ENCODE measurements at regions not wholly inside any gene's neighbourhood (a gene's known extent, or its start where the extent isn't known, plus 50 kb on each side); places are given as distances from the start of the nearest gene placed in this dataset.

DNA sequence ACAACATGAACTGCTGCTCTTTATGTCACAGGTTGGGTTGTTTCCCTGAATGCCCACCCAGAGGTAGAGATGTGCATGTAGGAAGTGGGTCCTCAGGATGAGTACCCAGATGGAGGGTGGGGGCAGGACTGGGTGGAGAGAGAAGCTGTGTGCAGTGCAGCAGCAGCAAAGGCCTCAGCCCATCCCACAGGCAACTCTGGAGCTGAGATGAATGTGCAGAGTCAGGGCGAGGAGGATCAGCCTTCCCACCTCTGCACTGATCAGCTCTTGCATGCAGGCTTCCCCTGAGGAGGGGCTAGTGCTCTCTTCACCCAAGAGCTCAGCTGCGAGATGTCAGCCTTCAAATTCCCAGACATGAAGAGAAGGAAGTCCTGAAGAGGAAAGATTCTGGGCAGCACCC is 326.2 kb upstream of the RAB6C start:
- Mint-ChIP-seq H3K27ac (no peak overlapping the region), H3K27me3 (no peaks in the 10 kb centered on the region), H3K4me3 (no peak overlapping the region), H3K9me3 (no peaks in the 10 kb centered on the region), H3K4me1 (no peaks in the 10 kb centered on the region), H3K36me3 (no peaks in the 10 kb centered on the region)
- Histone ChIP-seq H3K27me3 (ENCODE audit: insufficient read depth, low read length, poor library complexity, severe bottlenecking) (no peaks in the 10 kb centered on the region), H3K4me3 (ENCODE audit: low read length) (no peak overlapping the region), H3K9me3 (ENCODE audit: low read length) (no peaks in the 10 kb centered on the region), H3K27ac (ENCODE audit: low read depth, low read length) (no peak overlapping the region), H3K36me3 (ENCODE audit: insufficient read depth, low read length) (no peaks in the 10 kb centered on the region), H3K4me1 (ENCODE audit: insufficient read depth, low read length) (no peaks in the 10 kb centered on the region)
- ChIA-PET POLR2A (no interaction called here), CTCF (no interaction called here)
- DNase-seq = no peak

DNA sequence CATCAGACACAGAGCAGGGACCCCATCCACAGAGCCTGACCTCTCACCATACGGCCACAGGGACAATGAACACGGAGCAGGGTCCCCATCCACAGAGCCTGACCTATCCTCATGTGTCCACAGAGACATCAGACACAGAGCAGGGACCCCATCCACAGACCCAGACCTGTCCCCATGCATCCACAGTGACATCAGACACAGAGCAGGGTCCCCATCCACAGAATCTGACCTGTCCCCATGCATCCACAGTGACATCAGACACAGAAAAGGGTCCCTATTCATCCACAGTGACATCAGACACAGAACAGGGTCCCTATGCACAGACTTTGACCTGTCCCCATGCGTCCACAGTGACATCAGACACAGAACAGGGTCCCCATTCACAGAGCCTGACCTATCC is 325.1 kb upstream of the RAB6C start:
- H3K4me3 ChIP-seq (ENCODE audit: low read length) = no peak overlapping the region
- H3K4me1 ChIP-seq (ENCODE audit: insufficient read depth, low read length) = no peaks in the 10 kb centered on the region
- Mint-ChIP-seq H3K4me3 (no peak overlapping the region), H3K27me3 (no peaks in the 10 kb centered on the region), H3K4me1 (no peaks in the 10 kb centered on the region), H3K36me3 (no peaks in the 10 kb centered on the region), H3K9me3 (peaks cover 0 to 3% (median 2%) of the 10 kb centered on the region in 5 donors), H3K27ac (no peak overlapping the region)
- H3K27ac ChIP-seq (ENCODE audit: low read depth, low read length) = no peak overlapping the region
- POLR2A ChIA-PET = no interaction called here
- CTCF ChIA-PET = no interaction called here
- DNase-seq = no peak
- no peaks in the 10 kb centered on the region for H3K36me3 ChIP-seq (ENCODE audit: insufficient read depth, low read length)
- H3K9me3 ChIP-seq (ENCODE audit: low read length) = no peaks in the 10 kb centered on the region
- H3K27me3 ChIP-seq (ENCODE audit: insufficient read depth, low read length, poor library complexity, severe bottlenecking) = no peaks in the 10 kb centered on the region

DNA sequence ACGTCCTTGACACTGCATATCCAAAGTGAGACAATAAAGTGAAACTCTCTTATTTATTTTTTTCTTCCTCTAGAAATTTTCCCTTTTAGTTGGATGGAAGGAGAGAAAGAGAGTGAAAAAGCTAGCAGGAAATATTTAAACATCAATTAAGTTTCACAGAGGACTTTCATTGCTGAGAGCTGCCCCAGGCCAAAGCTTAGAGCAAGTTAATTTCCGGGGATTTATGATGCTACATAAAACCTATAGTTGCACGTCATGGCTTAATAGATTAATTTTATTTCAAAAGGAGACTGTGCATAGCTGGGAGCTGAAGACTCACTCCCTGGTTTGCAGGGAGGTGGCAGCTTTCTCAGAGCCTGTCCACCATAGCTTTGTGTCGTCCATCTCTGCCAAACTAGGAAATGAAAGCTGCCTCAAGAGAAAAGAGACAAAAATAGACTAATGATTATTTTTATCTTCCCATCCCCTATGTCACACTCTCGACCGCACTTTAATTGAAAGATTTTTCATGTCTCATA is 323.3 kb upstream of the RAB6C start:
- no peak for DNase-seq
- no peaks in the 10 kb centered on the region for H3K36me3 ChIP-seq (ENCODE audit: insufficient read depth, low read length)
- Mint-ChIP-seq H3K9me3 (peaks cover 0 to 6% (median 4%) of the 10 kb centered on the region in 5 donors), H3K4me1 (no peaks in the 10 kb centered on the region), H3K4me3 (no peak overlapping the region), H3K36me3 (no peaks in the 10 kb centered on the region), H3K27ac (no peak overlapping the region), H3K27me3 (peaks cover 2 to 3% of the 10 kb centered on the region in 2 donors)
- CTCF ChIA-PET = no interaction called here
- H3K9me3 ChIP-seq (ENCODE audit: low read length) = no peaks in the 10 kb centered on the region
- no peaks in the 10 kb centered on the region for H3K27me3 ChIP-seq (ENCODE audit: insufficient read depth, low read length, poor library complexity, severe bottlenecking)
- no peak overlapping the region for H3K27ac ChIP-seq (ENCODE audit: low read depth, low read length)
- no peak overlapping the region for H3K4me3 ChIP-seq (ENCODE audit: low read length)
- no peaks in the 10 kb centered on the region for H3K4me1 ChIP-seq (ENCODE audit: insufficient read depth, low read length)
- POLR2A ChIA-PET = no interaction called here

DNA sequence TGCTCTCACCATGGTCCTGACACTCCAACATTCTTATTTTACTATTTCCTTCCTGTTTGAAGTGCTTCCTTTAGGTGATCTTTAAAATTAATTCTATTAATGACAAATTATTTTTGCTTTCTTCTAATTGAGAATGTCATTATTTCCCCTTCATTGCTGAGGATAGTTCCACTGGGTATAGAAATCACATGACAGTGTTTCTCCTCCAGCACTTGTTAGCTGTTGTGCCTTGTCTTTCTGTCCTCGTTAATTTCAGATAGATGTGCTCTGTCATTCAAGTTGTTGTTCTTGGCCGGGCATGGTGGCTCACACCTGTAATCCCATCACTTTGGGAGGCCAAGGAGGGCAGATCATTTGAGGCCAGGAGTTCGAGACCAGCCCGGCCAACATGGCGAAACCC is 321.0 kb upstream of the RAB6C start:
- no peaks in the 10 kb centered on the region for H3K36me3 Mint-ChIP-seq
- no peak overlapping the region for H3K27ac Mint-ChIP-seq
- ChIA-PET CTCF (no interaction called here), POLR2A (no interaction called here)
- Histone ChIP-seq H3K4me1 (ENCODE audit: insufficient read depth, low read length) (no peaks in the 10 kb centered on the region), H3K9me3 (ENCODE audit: low read length) (no peaks in the 10 kb centered on the region), H3K4me3 (ENCODE audit: low read length) (no peak overlapping the region), H3K27ac (ENCODE audit: low read depth, low read length) (no peak overlapping the region), H3K27me3 (ENCODE audit: insufficient read depth, low read length, poor library complexity, severe bottlenecking) (no peaks in the 10 kb centered on the region), H3K36me3 (ENCODE audit: insufficient read depth, low read length) (no peaks in the 10 kb centered on the region)
- H3K4me3 Mint-ChIP-seq = no peak overlapping the region
- peaks cover 3 to 8% of the 10 kb centered on the region in 2 donors for H3K27me3 Mint-ChIP-seq
- peaks cover 0 to 6% (median 4%) of the 10 kb centered on the region in 5 donors for H3K9me3 Mint-ChIP-seq
- H3K4me1 Mint-ChIP-seq = no peaks in the 10 kb centered on the region
- DNase-seq = no peak

DNA sequence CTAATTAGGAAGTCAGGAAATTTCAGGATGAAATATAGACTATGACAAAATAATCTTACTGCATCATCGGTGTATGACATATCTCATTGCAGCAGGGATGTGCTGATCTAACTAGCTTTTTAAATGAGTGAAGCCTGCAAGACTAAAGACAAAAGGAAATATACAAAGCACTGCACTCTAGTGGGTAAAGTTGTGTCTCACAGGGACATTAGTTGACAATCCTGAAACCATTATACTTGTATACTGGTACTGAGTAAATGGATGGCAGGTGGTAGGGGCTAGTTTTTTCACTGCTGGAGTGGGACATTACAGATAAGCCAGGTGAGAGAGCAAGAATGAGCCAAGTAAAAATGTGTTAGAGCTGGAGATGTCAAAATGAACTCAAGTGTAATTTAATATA is 317.5 kb upstream of the RAB6C start:
- no peaks in the 10 kb centered on the region for H3K4me1 Mint-ChIP-seq

DNA sequence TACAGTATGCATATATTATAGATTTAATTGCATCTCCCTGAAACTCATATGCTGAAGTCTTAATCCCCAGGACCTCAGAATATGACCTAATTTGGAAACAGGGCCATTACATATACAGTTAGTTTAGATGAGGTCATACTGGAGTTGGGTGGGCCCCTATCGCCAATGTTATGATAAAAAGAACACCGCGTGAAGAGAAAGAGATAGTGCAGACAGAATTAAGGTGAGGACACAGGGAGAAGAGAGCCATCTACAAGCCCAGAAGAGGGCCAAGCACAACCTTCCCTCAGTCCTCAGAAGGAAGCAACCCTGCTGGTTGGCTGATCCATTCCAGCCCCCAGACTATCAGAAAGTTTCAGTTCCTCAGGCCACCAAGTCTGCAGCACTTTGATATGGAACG is 311.9 kb upstream of the RAB6C start:
- Histone ChIP-seq H3K27ac (ENCODE audit: low read depth, low read length) (no peak overlapping the region), H3K36me3 (ENCODE audit: insufficient read depth, low read length) (no peaks in the 10 kb centered on the region), H3K27me3 (ENCODE audit: insufficient read depth, low read length, poor library complexity, severe bottlenecking) (no peaks in the 10 kb centered on the region), H3K4me1 (ENCODE audit: insufficient read depth, low read length) (no peaks in the 10 kb centered on the region), H3K9me3 (ENCODE audit: low read length) (no peaks in the 10 kb centered on the region), H3K4me3 (ENCODE audit: low read length) (no peak overlapping the region)
- Mint-ChIP-seq H3K9me3 (no peaks in the 10 kb centered on the region), H3K4me1 (no peaks in the 10 kb centered on the region), H3K27me3 (no peaks in the 10 kb centered on the region), H3K27ac (peak overlapping the region in 1 of 8 donors; percentile 51), H3K36me3 (no peaks in the 10 kb centered on the region), H3K4me3 (no peak overlapping the region)
- ChIA-PET CTCF (no interaction called here), POLR2A (no interaction called here)
- DNase-seq = no peak

More for the DNA sequence above, 317.5 kb upstream of the RAB6C start:
- H3K36me3 Mint-ChIP-seq = no peaks in the 10 kb centered on the region
- Histone ChIP-seq H3K4me3 (ENCODE audit: low read length) (no peak overlapping the region), H3K4me1 (ENCODE audit: insufficient read depth, low read length) (no peaks in the 10 kb centered on the region), H3K36me3 (ENCODE audit: insufficient read depth, low read length) (no peaks in the 10 kb centered on the region), H3K9me3 (ENCODE audit: low read length) (no peaks in the 10 kb centered on the region), H3K27ac (ENCODE audit: low read depth, low read length) (no peak overlapping the region), H3K27me3 (ENCODE audit: insufficient read depth, low read length, poor library complexity, severe bottlenecking) (no peaks in the 10 kb centered on the region)
- H3K9me3 Mint-ChIP-seq = peaks cover 0 to 6% (median 4%) of the 10 kb centered on the region in 5 donors
- H3K27me3 Mint-ChIP-seq = peaks cover 3 to 8% of the 10 kb centered on the region in 2 donors
- ChIA-PET POLR2A (no interaction called here), CTCF (no interaction called here)
- no peak overlapping the region for H3K27ac Mint-ChIP-seq
- H3K4me3 Mint-ChIP-seq = no peak overlapping the region
- DNase-seq = no peak

DNA sequence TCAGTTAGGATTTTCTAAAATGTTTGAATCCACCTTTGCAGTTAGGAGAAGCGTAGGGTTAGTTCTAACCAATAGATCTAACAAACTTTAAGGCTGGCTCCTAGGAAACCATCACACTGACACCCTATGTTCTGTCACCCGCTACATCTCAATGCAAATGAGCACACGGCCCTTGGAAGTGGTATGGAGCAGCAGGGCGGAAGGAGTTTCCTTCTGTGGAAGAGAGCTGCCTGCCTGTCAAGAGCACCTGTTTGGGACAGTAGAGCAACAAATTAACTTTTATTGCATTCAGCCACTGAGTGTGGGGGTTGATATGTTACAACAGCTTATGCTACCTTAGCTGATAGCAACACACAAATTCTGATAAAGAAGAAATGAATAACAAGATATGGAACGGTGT is 306.9 kb upstream of the RAB6C start:
- Mint-ChIP-seq H3K27me3 (no peaks in the 10 kb centered on the region), H3K36me3 (no peaks in the 10 kb centered on the region), H3K9me3 (peaks cover 0 to 3% (median 0%) of the 10 kb centered on the region in 5 donors), H3K4me1 (no peaks in the 10 kb centered on the region), H3K4me3 (no peak overlapping the region), H3K27ac (no peak overlapping the region)
- ChIA-PET POLR2A (no interaction called here), CTCF (no interaction called here)
- Histone ChIP-seq H3K9me3 (ENCODE audit: low read length) (no peaks in the 10 kb centered on the region), H3K27me3 (ENCODE audit: insufficient read depth, low read length, poor library complexity, severe bottlenecking) (no peaks in the 10 kb centered on the region), H3K4me1 (ENCODE audit: insufficient read depth, low read length) (no peaks in the 10 kb centered on the region), H3K4me3 (ENCODE audit: low read length) (no peak overlapping the region), H3K36me3 (ENCODE audit: insufficient read depth, low read length) (no peaks in the 10 kb centered on the region), H3K27ac (ENCODE audit: low read depth, low read length) (no peak overlapping the region)
- no peak for DNase-seq

DNA sequence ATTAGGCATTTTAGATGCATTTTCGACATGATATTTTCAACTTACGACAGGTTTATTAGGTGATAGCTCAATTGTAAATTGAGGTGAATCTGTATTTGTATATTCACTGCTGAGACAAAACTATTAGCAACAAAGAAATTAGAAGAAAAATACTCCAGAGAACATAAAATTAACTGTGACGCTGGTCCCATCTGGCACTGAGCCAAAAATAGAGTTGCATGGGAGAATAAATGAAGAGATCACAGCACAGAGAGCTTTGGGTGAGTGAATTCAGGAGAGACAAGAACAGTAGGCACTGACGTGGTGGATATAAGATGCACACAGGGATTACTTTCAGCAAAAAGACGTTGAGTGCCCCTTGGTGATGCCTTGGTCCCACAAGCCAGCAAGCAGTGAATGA is 306.2 kb upstream of the RAB6C start:
- no peak for DNase-seq
- no peak overlapping the region for H3K27ac Mint-ChIP-seq
- H3K27me3 ChIP-seq (ENCODE audit: insufficient read depth, low read length, poor library complexity, severe bottlenecking) = no peaks in the 10 kb centered on the region
- H3K27me3 Mint-ChIP-seq = no peaks in the 10 kb centered on the region
- ChIA-PET POLR2A (no interaction called here), CTCF (no interaction called here)
- no peaks in the 10 kb centered on the region for H3K9me3 ChIP-seq (ENCODE audit: low read length)
- no peaks in the 10 kb centered on the region for H3K4me1 Mint-ChIP-seq
- no peaks in the 10 kb centered on the region for H3K36me3 ChIP-seq (ENCODE audit: insufficient read depth, low read length)
- no peak overlapping the region for H3K4me3 ChIP-seq (ENCODE audit: low read length)
- H3K36me3 Mint-ChIP-seq = no peaks in the 10 kb centered on the region
- peaks cover 0 to 3% (median 0%) of the 10 kb centered on the region in 5 donors for H3K9me3 Mint-ChIP-seq
- H3K4me1 ChIP-seq (ENCODE audit: insufficient read depth, low read length) = no peaks in the 10 kb centered on the region
- H3K27ac ChIP-seq (ENCODE audit: low read depth, low read length) = no peak overlapping the region
- no peak overlapping the region for H3K4me3 Mint-ChIP-seq
